ENCODE measurements at regions not wholly inside any gene's neighbourhood (a gene's known extent, or its start where the extent isn't known, plus 50 kb on each side); places are given as distances from the start of the nearest gene placed in this dataset.

- H3K27ac Mint-ChIP-seq, result no peak overlapping the region
- peaks cover 0 to 4% (median 2%) of the 10 kb centered on the region in 7 donors for H3K9me3 Mint-ChIP-seq
- H3K4me1 ChIP-seq (ENCODE audit: control insufficient read depth in 1 of 2, insufficient read depth in 2 of 2, low read length in 2 of 2), result no peaks in the 10 kb centered on the region
- no peak overlapping the region for H3K4me3 ChIP-seq (replicated peaks in 1 of 3; ENCODE audit: low read depth in 2 of 3, low read length in 3 of 3)
- H3K27me3 Mint-ChIP-seq (ENCODE audit: low read depth in 3 of 3), result no peaks in the 10 kb centered on the region
- no peaks in the 10 kb centered on the region for H3K4me1 Mint-ChIP-seq
- no peak overlapping the region for H2AFZ ChIP-seq (ENCODE audit: insufficient read depth, low read depth, low read length, poor library complexity, severe bottlenecking)
- H3K9me3 ChIP-seq (replicated peaks in 1 of 2; ENCODE audit: control insufficient read depth in 1 of 2, insufficient read depth in 1 of 2, low read length in 2 of 2), result peaks cover 4 to 7% of the 10 kb centered on the region in 2 donors
- no peak overlapping the region for H3K4me2 ChIP-seq (replicated peaks; ENCODE audit: extremely low read depth, low read length, poor library complexity, severe bottlenecking)
- no peak overlapping the region for H3K4me3 Mint-ChIP-seq
- no peak for TF ChIP-seq CTCF (IDR thresholded peaks at IDR 0.05)
- H3K27me3 ChIP-seq (ENCODE audit: control insufficient read depth in 2 of 2, insufficient read depth in 2 of 2, low read length in 2 of 2), result no peaks in the 10 kb centered on the region
- H3K9ac ChIP-seq (ENCODE audit: insufficient read depth, low read length, poor library complexity, severe bottlenecking), result no peak overlapping the region
- H3K36me3 ChIP-seq (replicated peaks in 1 of 2; ENCODE audit: control insufficient read depth in 1 of 2, insufficient read depth in 2 of 2, low read length in 2 of 2), result no peaks in the 10 kb centered on the region
- intact Hi-C loops (cut with micrococcal nuclease), result no loop called here
- H3K36me3 Mint-ChIP-seq, result no peaks in the 10 kb centered on the region
- no peaks in the 10 kb centered on the region for H3K79me2 ChIP-seq (ENCODE audit: insufficient read depth, low read length)
- DNase-seq, result no peak
- WGBS (ENCODE audit: insufficient coverage), result no CpG with 5 or more reads among the region's 1 CpG
- H3K27ac ChIP-seq (ENCODE audit: low read depth in 1 of 2, low read length in 2 of 2), result no peak overlapping the region
- no peaks in the 10 kb centered on the region for H4K20me1 ChIP-seq (ENCODE audit: insufficient read depth, low read length)
These were observed 729.3 kb upstream of the KIF2B start for GRCh38 chr17:53093391-53093790.

- Histone ChIP-seq H3K79me2 (ENCODE audit: insufficient read depth, low read length) (no peaks in the 10 kb centered on the region), H3K27me3 (ENCODE audit: control insufficient read depth in 2 of 2, insufficient read depth in 2 of 2, low read length in 2 of 2) (no peaks in the 10 kb centered on the region), H3K36me3 (replicated peaks in 1 of 2; ENCODE audit: control insufficient read depth in 1 of 2, insufficient read depth in 2 of 2, low read length in 2 of 2) (no peaks in the 10 kb centered on the region), H3K9me3 (replicated peaks in 1 of 2; ENCODE audit: control insufficient read depth in 1 of 2, insufficient read depth in 1 of 2, low read length in 2 of 2) (no peaks in the 10 kb centered on the region), H3K4me3 (replicated peaks in 1 of 3; ENCODE audit: low read depth in 2 of 3, low read length in 3 of 3) (no peak overlapping the region), H3K4me2 (replicated peaks; ENCODE audit: extremely low read depth, low read length, poor library complexity, severe bottlenecking) (no peak overlapping the region), H4K20me1 (ENCODE audit: insufficient read depth, low read length) (no peaks in the 10 kb centered on the region), H3K27ac (ENCODE audit: low read depth in 1 of 2, low read length in 2 of 2) (no peak overlapping the region), H3K9ac (ENCODE audit: insufficient read depth, low read length, poor library complexity, severe bottlenecking) (no peak overlapping the region), H3K4me1 (ENCODE audit: control insufficient read depth in 1 of 2, insufficient read depth in 2 of 2, low read length in 2 of 2) (no peaks in the 10 kb centered on the region), H2AFZ (ENCODE audit: insufficient read depth, low read depth, low read length, poor library complexity, severe bottlenecking) (no peak overlapping the region)
- no CpG with 5 or more reads among the region's 2 CpGs for WGBS (ENCODE audit: insufficient coverage)
- Mint-ChIP-seq H3K4me1 (no peaks in the 10 kb centered on the region), H3K4me3 (no peak overlapping the region), H3K36me3 (no peaks in the 10 kb centered on the region), H3K9me3 (peaks cover 0 to 3% (median 1%) of the 10 kb centered on the region in 7 donors), H3K27ac (no peak overlapping the region), H3K27me3 (ENCODE audit: low read depth in 3 of 3) (no peaks in the 10 kb centered on the region)
- intact Hi-C loops (cut with micrococcal nuclease), result no loop called here
- no peak for TF ChIP-seq CTCF (IDR thresholded peaks at IDR 0.05)
- DNase-seq, result no peak
These were observed 730.7 kb upstream of the KIF2B start for GRCh38 chr17:53092072-53092471.
